Neural cell (in vitro differentiated cells): ENCODE measurements at regions not wholly inside any gene's neighbourhood (a gene's known extent, or its start where the extent isn't known, plus 50 kb on each side); places are given as distances from the start of the nearest gene placed in this dataset.

ENCODE experiments used
- H2AFZ ChIP-seq: fragments of 200-600, 300-800 bp; sonication (generic), shearing (Covaris generic); 2 replicates; pipeline ENCODE4 v1.6.0; 2014; ENCODE audit warnings: low read depth, mild to moderate bottlenecking, antibody characterized with exemption, low read length, moderate library complexity
- H3F3A ChIP-seq: fragments of 200-600 bp; shearing (Covaris generic); 2 replicates; pipeline ENCODE4 v1.6.1; 2016; ENCODE audit warnings: mild to moderate bottlenecking, moderate library complexity, mixed read lengths, antibody characterized with exemption, low read length; ENCODE audit not compliant: insufficient read depth, poor library complexity, severe bottlenecking
- H3K27ac ChIP-seq: fragments of 200-600, 300-800 bp; sonication (generic), shearing (Covaris generic); 2 replicates; pipeline ENCODE4 v1.5.1; 2014; ENCODE audit warnings: mild to moderate bottlenecking, low read length, moderate library complexity
- H3K27me3 ChIP-seq: fragments of 300-800, 200-600 bp; sonication (generic), shearing (Covaris generic); 2 replicates; pipeline ENCODE4 v1.6.0; 2014; ENCODE audit warnings: mild to moderate bottlenecking, low read depth, low read length, moderate library complexity; ENCODE audit not compliant: insufficient read depth
- H3K36me3 ChIP-seq: fragments of 300-800, 200-600 bp; sonication (generic), shearing (Covaris generic); 2 replicates; pipeline ENCODE4 v1.5.1; 2014; ENCODE audit warnings: mild to moderate bottlenecking, antibody characterized with exemption, low read length, moderate library complexity; ENCODE audit not compliant: insufficient read depth
- H3K4me2 ChIP-seq: fragments of 300-800, 200-600 bp; sonication (generic), shearing (Covaris generic); 2 replicates; pipeline ENCODE4 v1.6.0; 2014; ENCODE audit warnings: mild to moderate bottlenecking, low read length
- H3K4me3 ChIP-seq: fragments of 300-800, 200-600 bp; sonication (generic), shearing (Covaris generic); 2 replicates; pipeline ENCODE4 v1.5.1; 2014; ENCODE audit warnings: mild to moderate bottlenecking, low read length, moderate library complexity
- H3K79me2 ChIP-seq: fragments of 200-600 bp; shearing (Covaris generic); replicated peaks from 2 replicates; pipeline ENCODE4 v1.6.0; 2014; ENCODE audit warnings: mild to moderate bottlenecking, low read length, moderate library complexity; ENCODE audit not compliant: insufficient read depth
- H3K9ac ChIP-seq: fragments of 300-800, 200-600 bp; sonication (generic), shearing (Covaris generic); 2 replicates; pipeline ENCODE4 v1.6.1; 2016; ENCODE audit warnings: mild to moderate bottlenecking, low read length, mixed read lengths
- H3K9me2 ChIP-seq: fragments of 200-600 bp; shearing (Covaris generic); 2 replicates; pipeline ENCODE4 v1.6.1; 2016; ENCODE audit warnings: mild to moderate bottlenecking, low read length, mixed read lengths; ENCODE audit not compliant: insufficient read depth
- H3K9me3 ChIP-seq: fragments of 200-600, 300-800 bp; sonication (generic), shearing (Covaris generic); 2 replicates; pipeline ENCODE4 v1.6.1; 2016; ENCODE audit warnings: mild to moderate bottlenecking, mixed run types, low read length, moderate library complexity, mixed read lengths
- H4K20me1 ChIP-seq: fragments of 200-600 bp; shearing (Covaris generic); 2 replicates; pipeline ENCODE4 v1.6.1; 2016; ENCODE audit warnings: mild to moderate bottlenecking, mixed run types; ENCODE audit not compliant: insufficient read depth
- CTCF ChIP-seq: fragments of 450-650 bp; IDR thresholded peaks from 2 replicates; pipeline ENCODE4 v1.5.1; 2014; ENCODE audit warnings: antibody characterized with exemption, mild to moderate bottlenecking, moderate library complexity; ENCODE audit not compliant: poor library complexity, severe bottlenecking
- EP300 ChIP-seq: fragments of 450-650 bp; conservative IDR thresholded peaks from 2 replicates; pipeline ENCODE4 v1.6.1; 2014; ENCODE audit warnings: antibody characterized with exemption, mild to moderate bottlenecking, moderate library complexity; ENCODE audit not compliant: poor library complexity, severe bottlenecking
- EZH2 ChIP-seq: fragments of 200-600, 300-800 bp; shearing (Covaris generic), sonication (generic); IDR thresholded peaks from 2 replicates; pipeline ENCODE4 v1.6.1; 2014; ENCODE audit warnings: antibody characterized with exemption, low read length, borderline replicate concordance, mild to moderate bottlenecking; ENCODE audit not compliant: insufficient read depth, poor library complexity, severe bottlenecking
- MXI1 ChIP-seq: fragments of 450-650 bp; conservative IDR thresholded peaks from 2 replicates; pipeline ENCODE4 v1.6.1; 2014; ENCODE audit warnings: antibody characterized with exemption, mild to moderate bottlenecking; ENCODE audit not compliant: poor library complexity, severe bottlenecking
- POLR2AphosphoS5 ChIP-seq: IDR thresholded peaks from 2 replicates; pipeline ENCODE4 v1.6.1; 2012
- RAD21 ChIP-seq: fragments of 450-650 bp; conservative IDR thresholded peaks from 2 replicates; pipeline ENCODE4 v1.6.1; 2014; ENCODE audit warnings: antibody characterized with exemption, mild to moderate bottlenecking, moderate library complexity
- REST ChIP-seq: IDR thresholded peaks from 2 replicates; pipeline ENCODE4 v1.6.1; 2012; ENCODE audit warnings: borderline replicate concordance
- SMC3 ChIP-seq: fragments of 450-650 bp; conservative IDR thresholded peaks from 2 replicates; pipeline ENCODE4 v1.6.1; 2014; ENCODE audit warnings: antibody characterized with exemption, mild to moderate bottlenecking, moderate library complexity; ENCODE audit not compliant: poor library complexity
- TAF1 ChIP-seq: IDR thresholded peaks from 2 replicates; pipeline ENCODE4 v1.6.1; 2012; ENCODE audit warnings: low read depth

GRCh38 chr13:100724568-100724967, 50.0 kb upstream of the TMTC4 start:
- no peaks in the 10 kb centered on the region for H3K79me2 ChIP-seq
- no peak overlapping the region for H3K4me2 ChIP-seq
- H4K20me1 ChIP-seq: no peaks in the 10 kb centered on the region
- no peak overlapping the region for H3K27ac ChIP-seq
- H3K36me3 ChIP-seq: no peaks in the 10 kb centered on the region
- H3K4me3 ChIP-seq: no peak overlapping the region
- H3F3A ChIP-seq: no peaks in the 10 kb centered on the region
- no peaks in the 10 kb centered on the region for H3K27me3 ChIP-seq
- H3K9me2 ChIP-seq: no peaks in the 10 kb centered on the region
- no peak overlapping the region for H2AFZ ChIP-seq
- no peak for TF ChIP-seq EP300
- no peak for TF ChIP-seq CTCF
- no peak for TF ChIP-seq TAF1
- TF ChIP-seq REST: no peak
- TF ChIP-seq MXI1: no peak
- no peak for TF ChIP-seq RAD21
- no peak for TF ChIP-seq EZH2
- TF ChIP-seq SMC3: no peak
- no peak for TF ChIP-seq POLR2AphosphoS5
- H3K9ac ChIP-seq: no peak overlapping the region
- H3K9me3 ChIP-seq: no peaks in the 10 kb centered on the region
